DOHH2 (cell line): ENCODE measurements at regions not wholly inside any gene's neighbourhood (a gene's known extent, or its start where the extent isn't known, plus 50 kb on each side); places are given as distances from the start of the nearest gene placed in this dataset.

Experiments used
- CTCF ChIP-seq: fragments of 200-600 bp; sonication (generic); IDR thresholded peaks from one replicate; pipeline ENCODE4 v1.5.1; 2014; ENCODE audit warnings: antibody characterized with exemption, mild to moderate bottlenecking, low read depth, low read length; ENCODE audit not compliant: poor library complexity, severe bottlenecking
- EZH2phosphoT487 ChIP-seq: fragments of 200-600 bp; sonication (generic); IDR thresholded peaks from 2 replicates; pipeline ENCODE4 v1.6.1; 2017; ENCODE audit warnings: borderline replicate concordance, mild to moderate bottlenecking, antibody characterized with exemption, low read length, moderate library complexity, mixed read lengths

- no peak for TF ChIP-seq CTCF
- TF ChIP-seq EZH2phosphoT487 = no peak
Observed at GRCh38 chr1:59220356-59220755, 76.5 kb upstream of the FGGY start.
